Kidney (tissue), 10 donors: ENCODE measurements at regions not wholly inside any gene's neighbourhood (a gene's known extent, or its start where the extent isn't known, plus 50 kb on each side); places are given as distances from the start of the nearest gene placed in this dataset.
"Not testable (repeated sequence)": the region's sequence is repeated elsewhere in the genome, so short reads cannot be mapped to it uniquely, and the experiment has no call there.

Experiments
- DNase-seq, 5 donors: peaks; one replicate each; pipeline ENCODE4 v3.0.0-alpha.2; 2013 to 2020
- FAIRE-seq: peaks from 2 replicates; lab custom pipeline; 2012; peaks lifted over from hg19 to GRCh38; lab: Jason Lieb, UNC
- H3K27ac ChIP-seq, 2 donors: one replicate each; pipeline ENCODE4 v1.7.0; 2013; ENCODE audit warnings: low read depth in 2 of 2, low read length in 2 of 2, inconsistent platforms in 1 of 2
- H3K27me3 ChIP-seq: one replicate; pipeline ENCODE4 v1.7.1; 2013; ENCODE audit warnings: low read length, inconsistent platforms; ENCODE audit not compliant: control insufficient read depth, insufficient read depth
- H3K36me3 ChIP-seq, 3 donors: one replicate each; pipeline versions ENCODE4 v1.7.0 to v1.7.1; 2013; ENCODE audit warnings: low read length in 3 of 3, control low read depth in 1 of 3, inconsistent platforms in 1 of 3; ENCODE audit not compliant: insufficient read depth in 3 of 3, control insufficient read depth in 2 of 3
- H3K4me1 ChIP-seq, 3 donors: one replicate each; pipeline versions ENCODE4 v1.7.0 to v1.7.1; 2013; ENCODE audit warnings: low read length in 3 of 3, inconsistent platforms in 1 of 3, low read depth in 1 of 3; ENCODE audit not compliant: control insufficient read depth in 2 of 3, insufficient read depth in 2 of 3
- H3K4me3 ChIP-seq, 3 donors: one replicate each; pipeline versions ENCODE4 v1.7.0 to v1.8.1; 2013; ENCODE audit warnings: low read length in 3 of 3, control low read depth in 1 of 3, inconsistent platforms in 1 of 3
- H3K9ac ChIP-seq, 3 donors: one replicate each; pipeline versions ENCODE4 v1.7.0 to v1.7.1; 2013; ENCODE audit warnings: low read length in 3 of 3, control low read depth in 1 of 3, inconsistent platforms in 1 of 3
- H3K9me3 ChIP-seq, 3 donors: one replicate each; pipeline versions ENCODE4 v1.7.0 to v1.7.1; 2013; ENCODE audit warnings: low read length in 3 of 3, control low read depth in 1 of 3, inconsistent platforms in 1 of 3; ENCODE audit not compliant: control insufficient read depth in 2 of 3, insufficient read depth in 1 of 3
- intact Hi-C: fragments of 100-400 bp; cut with DNase I; formaldehyde crosslinking; loops from one replicate; pipeline ENCODE4 v1.11.1; 2022
- donor health status: control.
- donor health status: control.
- donor health status: DM: yes; HTN: yes; CAD: no.
- donor health status: Normal renal cell carcinoma (clear cell type).

- H3K27me3 ChIP-seq, H3K4me1 ChIP-seq, intact Hi-C loops, FAIRE-seq, H3K27ac ChIP-seq, H3K36me3 ChIP-seq, H3K9me3 ChIP-seq, H3K4me3 ChIP-seq, DNase-seq, H3K9ac ChIP-seq: not testable (repeated sequence)
Measured at GRCh38 chr9:66797905-66798616, 102.5 kb upstream of the ZNF658 start.

- H3K36me3 ChIP-seq, FAIRE-seq, DNase-seq, H3K9me3 ChIP-seq, H3K27me3 ChIP-seq, H3K4me1 ChIP-seq, H3K27ac ChIP-seq, H3K9ac ChIP-seq, intact Hi-C loops, H3K4me3 ChIP-seq: not testable (repeated sequence)
Measured at GRCh38 chr9:66803619-66804018, 96.9 kb upstream of the ZNF658 start.

GRCh38 chr9:66810247-66810646 is 90.3 kb upstream of the ZNF658 start:
- H3K4me1 ChIP-seq, H3K4me3 ChIP-seq, H3K9ac ChIP-seq, intact Hi-C loops, H3K9me3 ChIP-seq, H3K36me3 ChIP-seq, H3K27ac ChIP-seq, H3K27me3 ChIP-seq, DNase-seq, FAIRE-seq: not testable (repeated sequence)

GRCh38 chr9:66812367-66812766 is 88.2 kb upstream of the ZNF658 start:
- H3K4me1 ChIP-seq, FAIRE-seq, intact Hi-C loops: not testable (repeated sequence)

GRCh38 chr9:66812967-66813366 is 87.6 kb upstream of the ZNF658 start:
- H3K27me3 ChIP-seq, H3K36me3 ChIP-seq, DNase-seq, intact Hi-C loops, H3K4me1 ChIP-seq, H3K9me3 ChIP-seq, H3K27ac ChIP-seq, H3K9ac ChIP-seq, H3K4me3 ChIP-seq, FAIRE-seq: not testable (repeated sequence)

More at GRCh38 chr9:66812367-66812766, 88.2 kb upstream of the ZNF658 start:
- not testable (repeated sequence) for H3K9me3 ChIP-seq, DNase-seq, H3K27ac ChIP-seq, H3K36me3 ChIP-seq, H3K9ac ChIP-seq, H3K4me3 ChIP-seq, H3K27me3 ChIP-seq

- H3K4me3 ChIP-seq, H3K4me1 ChIP-seq, DNase-seq, H3K27ac ChIP-seq, intact Hi-C loops, FAIRE-seq, H3K9me3 ChIP-seq, H3K27me3 ChIP-seq, H3K9ac ChIP-seq, H3K36me3 ChIP-seq: not testable (repeated sequence)
Measured at GRCh38 chr9:66814038-66814437, 86.5 kb upstream of the ZNF658 start.

GRCh38 chr9:66819510-66819909 is 81.0 kb upstream of the ZNF658 start:
- H3K4me1 ChIP-seq, H3K36me3 ChIP-seq, H3K4me3 ChIP-seq, H3K27me3 ChIP-seq, FAIRE-seq, H3K9ac ChIP-seq, H3K9me3 ChIP-seq, H3K27ac ChIP-seq, intact Hi-C loops, DNase-seq: not testable (repeated sequence)

GRCh38 chr9:66820014-66820660 is 80.4 kb upstream of the ZNF658 start:
- H3K4me3 ChIP-seq, H3K36me3 ChIP-seq, intact Hi-C loops, H3K9me3 ChIP-seq, H3K9ac ChIP-seq, DNase-seq, H3K27me3 ChIP-seq, FAIRE-seq, H3K4me1 ChIP-seq, H3K27ac ChIP-seq: not testable (repeated sequence)
